ENCODE measurements at regions not wholly inside any gene's neighbourhood (a gene's known extent, or its start where the extent isn't known, plus 50 kb on each side); places are given as distances from the start of the nearest gene placed in this dataset.

DNA sequence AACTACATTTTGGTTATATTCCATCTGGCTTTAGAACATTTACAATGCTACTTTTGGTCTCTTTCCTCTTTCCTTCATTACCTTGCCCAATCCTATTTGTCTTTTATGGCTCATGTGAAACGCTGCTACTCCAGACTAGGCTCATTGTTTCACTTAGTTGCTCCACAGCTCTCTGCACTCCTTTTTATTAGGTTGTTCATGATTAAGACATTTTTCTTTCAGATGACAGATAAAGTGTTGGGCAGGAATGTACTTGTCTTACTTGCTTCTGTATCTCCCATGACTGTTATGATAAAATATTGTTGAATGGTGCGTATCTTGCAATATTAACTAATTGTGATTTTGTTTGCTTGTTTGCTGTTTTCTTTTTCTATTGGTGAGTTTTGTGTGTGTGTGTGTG lies 1532.3 kb downstream of the KCNT2 start:
- TF ChIP-seq GLIS3 (CRISPR knock-in tag; IDR thresholded peaks at IDR 0.05) (no peak), CREB5 (CRISPR knock-in tag; IDR thresholded peaks at IDR 0.05; ENCODE audit: low read depth) (no peak), ZNF70 (CRISPR knock-in tag; IDR thresholded peaks at IDR 0.05) (no peak), CSDC2 (CRISPR knock-in tag; IDR thresholded peaks at IDR 0.05) (no peak), PPARA (CRISPR knock-in tag; IDR thresholded peaks at IDR 0.05; ENCODE audit: borderline replicate concordance) (no peak), ZC3H10 (CRISPR knock-in tag; IDR thresholded peaks at IDR 0.05) (no peak), TCF4 (CRISPR knock-in tag; IDR thresholded peaks at IDR 0.05; ENCODE audit: borderline replicate concordance) (no peak), BACH2 (CRISPR knock-in tag; IDR thresholded peaks at IDR 0.05; ENCODE audit: borderline replicate concordance) (no peak), POU6F1 (CRISPR knock-in tag; IDR thresholded peaks at IDR 0.05; ENCODE audit: borderline replicate concordance, low read depth) (no peak), ZFP3 (CRISPR knock-in tag; IDR thresholded peaks at IDR 0.05) (no peak), ISL1 (CRISPR knock-in tag; IDR thresholded peaks at IDR 0.05) (no peak), SNAI2 (CRISPR knock-in tag; IDR thresholded peaks at IDR 0.05) (no peak), ZFP30 (CRISPR knock-in tag; IDR thresholded peaks at IDR 0.05) (no peak), CSRNP3 (CRISPR knock-in tag; IDR thresholded peaks at IDR 0.05) (no peak), ARNTL (CRISPR knock-in tag; IDR thresholded peaks at IDR 0.05; ENCODE audit: borderline replicate concordance, low read depth) (no peak), ZNF565 (CRISPR knock-in tag; conservative IDR thresholded peaks at IDR 0.05; ENCODE audit: low read depth) (no peak), TOX (CRISPR knock-in tag; IDR thresholded peaks at IDR 0.05; ENCODE audit: borderline replicate concordance) (no peak), ESRRG (CRISPR knock-in tag; IDR thresholded peaks at IDR 0.05) (no peak)
- TF ChIP-seq, protein P1, sequence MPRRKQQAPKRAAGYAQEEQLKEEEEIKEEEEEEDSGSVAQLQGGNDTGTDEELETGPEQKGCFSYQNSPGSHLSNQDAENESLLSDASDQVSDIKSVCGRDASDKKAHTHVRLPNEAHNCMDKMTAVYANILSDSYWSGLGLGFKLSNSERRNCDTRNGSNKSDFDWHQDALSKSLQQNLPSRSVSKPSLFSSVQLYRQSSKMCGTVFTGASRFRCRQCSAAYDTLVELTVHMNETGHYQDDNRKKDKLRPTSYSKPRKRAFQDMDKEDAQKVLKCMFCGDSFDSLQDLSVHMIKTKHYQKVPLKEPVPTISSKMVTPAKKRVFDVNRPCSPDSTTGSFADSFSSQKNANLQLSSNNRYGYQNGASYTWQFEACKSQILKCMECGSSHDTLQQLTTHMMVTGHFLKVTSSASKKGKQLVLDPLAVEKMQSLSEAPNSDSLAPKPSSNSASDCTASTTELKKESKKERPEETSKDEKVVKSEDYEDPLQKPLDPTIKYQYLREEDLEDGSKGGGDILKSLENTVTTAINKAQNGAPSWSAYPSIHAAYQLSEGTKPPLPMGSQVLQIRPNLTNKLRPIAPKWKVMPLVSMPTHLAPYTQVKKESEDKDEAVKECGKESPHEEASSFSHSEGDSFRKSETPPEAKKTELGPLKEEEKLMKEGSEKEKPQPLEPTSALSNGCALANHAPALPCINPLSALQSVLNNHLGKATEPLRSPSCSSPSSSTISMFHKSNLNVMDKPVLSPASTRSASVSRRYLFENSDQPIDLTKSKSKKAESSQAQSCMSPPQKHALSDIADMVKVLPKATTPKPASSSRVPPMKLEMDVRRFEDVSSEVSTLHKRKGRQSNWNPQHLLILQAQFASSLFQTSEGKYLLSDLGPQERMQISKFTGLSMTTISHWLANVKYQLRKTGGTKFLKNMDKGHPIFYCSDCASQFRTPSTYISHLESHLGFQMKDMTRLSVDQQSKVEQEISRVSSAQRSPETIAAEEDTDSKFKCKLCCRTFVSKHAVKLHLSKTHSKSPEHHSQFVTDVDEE (CRISPR knock-in tag; IDR thresholded peaks at IDR 0.05): no peak
- no peak for ATAC-seq

- no peak for ATAC-seq
- TF ChIP-seq TOX (CRISPR knock-in tag; IDR thresholded peaks at IDR 0.05; ENCODE audit: borderline replicate concordance): no peak
- no peak for TF ChIP-seq PPARA (CRISPR knock-in tag; IDR thresholded peaks at IDR 0.05; ENCODE audit: borderline replicate concordance)
- no peak for TF ChIP-seq BACH2 (CRISPR knock-in tag; IDR thresholded peaks at IDR 0.05; ENCODE audit: borderline replicate concordance)
- no peak for TF ChIP-seq ISL1 (CRISPR knock-in tag; IDR thresholded peaks at IDR 0.05)
- TF ChIP-seq CSDC2 (CRISPR knock-in tag; IDR thresholded peaks at IDR 0.05): no peak
- no peak for TF ChIP-seq CSRNP3 (CRISPR knock-in tag; IDR thresholded peaks at IDR 0.05)
- no peak for TF ChIP-seq ZFP3 (CRISPR knock-in tag; IDR thresholded peaks at IDR 0.05)
- TF ChIP-seq SNAI2 (CRISPR knock-in tag; IDR thresholded peaks at IDR 0.05): no peak
- TF ChIP-seq RARB (CRISPR knock-in tag; IDR thresholded peaks at IDR 0.05): no peak
- TF ChIP-seq ZNF70 (CRISPR knock-in tag; IDR thresholded peaks at IDR 0.05): no peak
- no peak for TF ChIP-seq ESRRG (CRISPR knock-in tag; IDR thresholded peaks at IDR 0.05)
- TF ChIP-seq, protein P1 (CRISPR knock-in tag; IDR thresholded peaks at IDR 0.05): no peak
- TF ChIP-seq POU6F1 (CRISPR knock-in tag; IDR thresholded peaks at IDR 0.05; ENCODE audit: borderline replicate concordance, low read depth): no peak
- TF ChIP-seq ZNF8 (CRISPR knock-in tag; IDR thresholded peaks at IDR 0.05): no peak
- no peak for TF ChIP-seq CREB5 (CRISPR knock-in tag; IDR thresholded peaks at IDR 0.05; ENCODE audit: low read depth)
- TF ChIP-seq ZNF565 (CRISPR knock-in tag; conservative IDR thresholded peaks at IDR 0.05; ENCODE audit: low read depth): no peak
Observed at GRCh38 chr1:195071461-195071860, 1536.8 kb downstream of the KCNT2 start.
